Activated gamma-delta T cell (primary cell): ENCODE measurements at regions not wholly inside any gene's neighbourhood (a gene's known extent, or its start where the extent isn't known, plus 50 kb on each side); places are given as distances from the start of the nearest gene placed in this dataset.
A peak's percentile ranks its signal among the peaks of the same experiment; 100 is the strongest.
"Not testable (repeated sequence)": the region's sequence is repeated elsewhere in the genome, so short reads cannot be mapped to it uniquely, and the experiment has no call there.

ENCODE experiments used
- DNase-seq: peaks from one replicate; lab custom pipeline; 2025; lab: John Stamatoyannopoulos, UW

DNA sequence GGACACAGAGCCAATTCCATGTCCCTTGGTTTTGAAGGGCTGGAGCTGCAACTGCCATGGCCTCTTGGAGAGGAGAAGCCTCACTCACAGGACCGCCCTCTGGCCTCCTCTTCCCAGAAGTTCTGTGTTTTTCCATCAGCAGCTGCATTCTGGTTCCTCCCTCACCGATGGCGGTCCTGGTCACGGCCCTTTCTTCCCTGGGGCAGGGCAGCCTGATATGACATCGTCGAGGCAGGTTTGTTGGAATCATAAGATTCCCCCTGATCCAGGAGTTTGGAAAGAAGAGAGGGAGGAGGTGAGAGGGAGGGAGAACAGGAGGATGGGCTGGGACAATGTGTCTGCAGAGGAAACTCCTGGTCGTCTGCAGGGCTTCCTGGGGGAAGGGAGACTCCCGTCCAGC lies 82.7 kb upstream of the PDZD8 start:
- no peak for DNase-seq

DNA sequence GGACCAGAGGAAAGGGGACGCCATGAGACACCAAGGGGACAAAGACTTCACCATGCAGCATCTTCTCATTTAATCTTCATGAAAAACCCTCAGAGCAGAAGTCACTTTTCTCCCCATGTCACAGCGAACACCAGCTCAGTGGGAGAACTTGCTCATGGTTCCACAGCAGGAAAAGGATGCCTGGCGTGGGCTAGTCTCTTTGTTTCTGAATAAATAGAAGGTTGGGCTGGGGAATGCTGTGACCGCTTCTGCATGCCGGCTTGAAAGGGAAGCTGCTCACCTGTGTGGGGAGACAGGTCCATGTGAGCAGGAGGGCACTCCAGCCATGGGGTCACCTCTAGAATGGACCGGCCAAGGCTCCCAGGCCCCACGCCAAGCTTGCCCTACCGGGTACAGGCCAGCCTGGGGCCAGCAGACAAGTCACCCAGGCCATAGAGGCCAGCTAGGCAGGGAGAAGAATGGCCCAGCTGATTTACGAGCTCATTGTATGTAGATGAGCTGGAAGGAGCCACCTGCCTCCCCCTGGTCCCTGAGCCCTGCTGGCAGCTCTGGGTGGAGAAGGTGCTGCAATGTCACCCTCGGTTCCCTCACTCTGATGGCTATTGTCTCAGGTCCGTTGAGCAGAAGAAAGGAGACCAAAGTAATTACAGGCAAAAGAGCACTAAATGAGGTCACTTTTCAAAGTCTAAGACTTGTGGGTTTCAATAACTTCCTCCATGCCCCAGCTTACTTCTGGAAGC lies 82.0 kb upstream of the PDZD8 start:
- no peak for DNase-seq

DNA sequence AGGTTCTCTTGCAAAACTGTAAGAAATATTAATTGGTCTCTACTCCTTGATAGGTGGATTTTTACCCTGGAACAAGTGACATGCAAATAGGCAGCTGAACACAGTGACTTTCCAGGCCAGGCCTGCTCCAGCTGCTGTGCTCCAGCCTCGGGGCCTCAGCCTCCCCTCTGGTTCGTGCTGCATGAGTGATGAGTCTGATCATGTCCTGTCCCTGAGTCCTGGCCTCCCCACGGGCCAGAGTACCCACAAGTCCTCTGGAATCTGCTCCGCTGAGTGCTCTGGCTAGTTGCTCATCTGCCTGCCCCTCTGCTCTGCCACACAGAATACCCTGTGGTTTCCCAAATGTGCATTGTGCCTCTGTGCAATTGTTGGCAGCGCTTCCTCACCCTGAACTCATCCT lies 80.1 kb upstream of the PDZD8 start:
- DNase-seq = no peak

DNA sequence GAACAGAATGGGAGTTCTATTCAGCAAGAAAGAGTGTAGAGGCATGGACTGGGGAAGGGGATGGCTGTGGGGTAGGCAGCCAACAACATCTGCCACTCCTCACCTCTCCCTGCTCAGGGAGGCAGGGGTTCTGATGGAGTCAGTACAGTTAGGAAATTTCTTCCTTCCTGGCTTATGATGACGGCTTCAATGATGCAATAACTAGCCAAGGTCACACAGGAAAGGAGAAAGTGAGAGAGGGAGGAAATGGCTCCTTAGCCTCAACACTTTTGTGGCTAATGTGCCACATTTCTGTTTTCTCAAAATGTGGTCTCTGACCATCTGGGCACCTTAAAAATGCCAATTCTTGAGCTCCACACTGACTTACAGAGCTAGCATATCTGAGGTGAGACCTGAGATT lies 79.3 kb upstream of the PDZD8 start:
- DNase-seq = no peak

DNA sequence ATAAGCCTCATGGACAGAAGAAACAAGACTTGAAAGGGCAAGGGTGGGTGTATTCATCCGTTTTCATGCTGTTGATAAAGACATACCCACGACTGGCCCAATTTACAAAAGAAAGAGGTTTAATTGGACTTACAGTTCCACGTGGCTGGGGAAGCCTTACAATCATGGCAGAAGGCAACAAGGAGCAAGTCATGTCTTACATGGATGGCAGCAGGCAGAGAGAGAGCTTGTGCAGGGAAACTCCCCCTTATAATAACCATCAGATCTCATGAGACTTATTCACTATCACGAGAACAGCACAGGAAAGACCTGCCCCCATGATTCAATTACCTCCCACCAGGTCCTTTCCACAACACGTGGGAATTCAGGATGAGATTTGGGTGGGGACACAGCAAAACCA lies 78.2 kb upstream of the PDZD8 start:
- not testable (repeated sequence) for DNase-seq

DNA sequence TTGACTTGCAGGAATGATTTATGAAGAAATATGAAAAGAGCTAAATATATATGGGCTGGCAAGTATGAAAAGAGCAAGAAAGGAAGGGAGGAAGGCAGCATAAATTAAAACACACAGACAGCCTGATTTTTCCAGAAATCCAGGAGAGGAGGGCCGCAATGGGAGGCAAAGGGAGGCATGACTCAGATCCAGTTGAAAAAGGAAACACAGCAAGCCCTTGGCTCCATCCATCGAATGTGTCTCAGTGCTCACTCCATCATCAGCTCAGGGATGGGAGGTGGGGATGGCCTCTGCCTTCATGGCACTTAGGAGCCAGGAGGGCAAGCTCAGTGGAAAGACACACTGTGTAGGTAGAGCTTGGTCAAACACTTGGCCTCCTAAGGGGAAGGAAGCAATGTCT lies 75.7 kb upstream of the PDZD8 start:
- DNase-seq = no peak

DNA sequence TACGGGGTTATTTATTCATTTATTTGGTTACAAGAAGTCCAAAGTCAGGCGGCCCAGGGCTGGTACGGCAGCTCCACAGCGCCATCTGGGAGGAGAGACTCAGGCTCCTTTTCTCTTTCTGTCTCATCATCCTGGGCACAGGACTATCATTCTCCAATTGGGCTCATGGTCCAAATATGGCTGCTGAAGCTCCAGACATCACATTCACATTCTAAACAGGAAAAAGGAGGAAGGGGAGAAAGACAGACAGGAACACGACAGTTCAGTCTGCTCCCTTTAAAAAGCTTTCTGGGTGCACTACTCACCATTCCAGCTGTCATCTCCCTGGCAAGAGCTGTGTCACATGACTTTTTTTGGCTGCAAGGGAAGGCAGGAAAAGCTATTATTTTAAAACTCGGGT lies 74.4 kb upstream of the PDZD8 start:
- DNase-seq = no peak

DNA sequence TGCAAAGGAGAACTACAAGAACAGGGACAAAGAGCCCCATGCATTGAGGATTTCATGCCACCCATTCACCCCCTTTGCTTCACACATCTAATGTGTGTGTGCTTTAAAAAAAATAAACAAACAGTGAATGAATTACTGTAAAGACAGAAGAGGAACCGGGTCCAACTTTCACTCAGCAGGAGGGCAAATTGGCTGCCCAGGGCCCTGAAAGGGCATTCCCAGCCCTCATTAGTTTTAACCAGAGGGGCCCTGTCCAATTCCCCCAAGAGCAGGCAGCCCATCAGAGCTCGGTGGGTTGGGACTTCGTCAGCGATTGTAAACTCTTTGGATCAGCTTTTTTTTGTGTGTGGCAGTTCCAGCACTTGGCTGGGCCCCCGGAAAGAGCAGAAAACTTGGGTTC lies 73.6 kb upstream of the PDZD8 start:
- no peak for DNase-seq

DNA sequence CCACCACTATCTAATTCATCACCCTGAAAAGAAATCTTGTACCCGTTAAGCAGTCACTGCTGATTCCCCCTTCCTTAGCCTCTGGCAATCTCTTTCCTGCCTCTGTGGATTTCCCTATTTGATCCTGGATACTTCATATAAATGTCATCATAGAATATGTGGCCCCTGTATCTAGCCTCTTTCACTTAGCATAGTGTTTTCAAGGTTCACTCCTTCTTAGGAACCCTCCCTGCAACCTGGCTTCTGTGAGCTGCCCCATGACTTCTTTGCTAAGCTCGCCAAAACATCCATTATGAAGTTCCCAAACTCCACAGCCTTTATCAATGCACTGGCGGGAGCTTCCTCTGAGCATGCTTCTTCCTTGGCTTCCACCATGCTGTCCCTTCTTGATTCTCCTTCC lies 70.8 kb upstream of the PDZD8 start:
- DNase-seq = no peak

DNA sequence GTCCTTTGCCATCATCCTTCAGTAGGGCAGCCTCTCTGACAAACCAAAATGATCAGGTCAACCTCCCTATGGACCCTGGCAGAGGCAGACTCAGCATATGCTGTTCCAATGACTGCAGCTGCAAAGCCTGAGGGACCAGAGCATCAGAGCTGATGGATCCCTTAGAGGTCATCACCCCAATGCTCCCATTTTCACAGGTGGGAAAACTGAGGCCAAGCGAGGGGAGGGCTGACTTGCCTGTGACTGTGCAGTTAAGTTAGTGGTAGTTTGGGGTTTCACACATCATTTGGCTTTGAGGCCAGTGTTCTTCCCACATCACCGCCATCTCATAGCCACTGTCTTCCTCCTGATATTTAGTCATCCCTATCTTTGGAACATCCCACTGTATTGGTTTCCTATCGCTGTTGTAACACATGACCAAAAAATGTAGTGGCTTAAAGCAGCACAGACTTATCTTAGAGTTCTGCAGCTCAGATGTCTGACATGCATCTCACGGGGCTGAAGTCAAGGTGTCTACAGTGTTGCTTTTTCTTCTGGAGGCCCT lies 69.3 kb upstream of the PDZD8 start:
- DNase-seq = no peak

DNA sequence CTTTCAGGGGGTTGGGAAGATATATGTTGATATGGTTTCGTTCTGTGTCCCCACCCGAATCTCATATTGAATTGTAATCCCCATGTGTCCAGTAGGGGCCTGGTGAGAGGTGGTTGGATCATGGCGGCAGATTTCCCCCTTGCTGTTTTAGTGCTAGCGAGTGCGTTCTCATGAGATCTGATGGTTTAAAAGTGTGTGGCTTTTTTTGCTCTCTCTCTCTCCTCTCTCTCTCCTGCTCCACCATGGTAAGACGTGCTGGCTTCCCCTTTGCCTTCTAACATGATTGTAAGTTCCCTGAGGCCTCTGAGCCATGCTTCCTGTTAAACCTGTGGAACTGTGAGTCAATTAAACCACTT lies 68.4 kb upstream of the PDZD8 start:
- no peak for DNase-seq

DNA sequence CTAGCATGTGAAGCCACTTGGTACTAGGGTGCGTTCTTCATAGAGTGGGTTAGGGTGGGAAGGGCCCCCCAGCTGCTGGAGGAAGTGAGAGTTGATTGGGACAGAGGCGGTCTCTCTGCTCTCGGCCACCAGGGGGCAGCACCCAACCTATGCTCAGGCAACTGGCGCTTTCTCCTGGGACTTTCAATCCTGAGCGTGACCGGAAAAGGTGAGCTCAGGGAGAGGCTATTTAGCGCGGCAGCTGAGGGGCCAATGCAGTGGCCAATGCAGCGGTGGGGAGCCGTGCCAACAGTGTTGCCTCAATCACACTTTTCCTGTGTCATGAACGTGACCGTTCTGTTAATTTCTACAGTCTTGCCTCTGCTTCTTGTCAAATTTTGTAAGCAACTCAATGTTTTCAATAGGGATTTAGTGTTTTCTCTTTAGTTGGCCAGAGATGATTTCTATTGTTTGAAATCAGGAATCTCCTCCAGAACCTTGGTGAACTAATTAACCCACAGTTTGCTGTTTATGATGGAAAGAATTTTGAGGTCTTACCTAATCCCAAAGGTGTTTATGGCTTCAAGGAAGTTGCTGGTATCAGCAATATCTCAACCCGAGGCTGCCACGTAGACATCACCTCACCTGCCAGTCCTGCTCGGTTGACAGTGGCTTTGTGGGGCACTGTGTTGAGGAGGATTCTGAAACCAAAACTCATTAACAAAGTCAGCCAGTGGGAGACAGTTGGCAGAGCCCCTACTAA lies 67.9 kb upstream of the PDZD8 start:
- DNase-seq = peak; percentile 12

DNA sequence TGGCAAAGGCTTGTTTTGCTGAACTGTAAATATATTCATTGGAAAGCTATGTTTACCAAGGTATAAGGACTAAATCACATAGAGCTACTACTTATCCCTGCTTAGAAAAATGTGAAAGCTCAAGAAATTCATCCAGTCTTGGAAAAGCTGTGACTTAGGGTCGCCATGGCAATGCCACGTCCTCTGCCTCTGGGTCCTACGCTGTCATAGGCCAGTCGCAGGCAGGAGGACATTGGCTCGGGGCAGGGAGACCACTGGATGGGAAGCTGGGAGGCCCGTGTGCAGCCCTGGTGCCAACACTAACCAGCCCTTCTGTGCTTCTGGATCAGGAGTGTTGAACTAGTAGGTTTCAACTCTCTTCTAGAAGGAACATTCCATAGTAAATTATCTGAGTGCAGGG lies 67.3 kb upstream of the PDZD8 start:
- no peak for DNase-seq

DNA sequence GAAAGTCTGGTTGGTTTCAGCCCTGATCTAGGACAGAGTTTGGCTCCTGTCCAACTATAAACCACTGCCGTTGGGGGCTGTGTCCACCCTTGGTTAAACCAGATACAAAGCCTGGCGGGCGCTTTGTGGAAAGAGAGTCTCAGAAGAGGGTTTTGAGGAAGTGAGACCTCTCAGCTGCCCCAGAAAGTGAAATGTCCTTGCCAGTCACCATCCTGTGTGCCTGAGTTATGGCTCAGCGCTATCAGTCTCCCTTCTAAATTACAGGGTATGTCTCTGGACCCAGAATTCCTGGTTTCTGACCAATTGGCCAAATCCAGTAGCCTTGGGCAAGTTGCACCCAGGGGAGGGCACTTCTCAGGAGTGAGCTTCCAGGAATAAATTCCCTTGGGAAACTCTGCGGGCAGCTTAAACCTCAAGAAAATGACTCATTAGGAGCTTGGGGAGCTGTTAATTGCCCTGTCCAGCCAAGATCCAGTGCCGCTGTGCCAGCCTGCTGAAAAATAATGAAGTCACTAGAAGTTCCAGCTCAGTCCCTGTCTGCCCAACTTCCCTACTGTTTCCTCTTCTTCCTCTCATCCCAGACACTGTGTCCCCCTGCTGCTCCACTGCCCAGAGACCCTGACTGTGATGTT lies 66.7 kb upstream of the PDZD8 start:
- no peak for DNase-seq

DNA sequence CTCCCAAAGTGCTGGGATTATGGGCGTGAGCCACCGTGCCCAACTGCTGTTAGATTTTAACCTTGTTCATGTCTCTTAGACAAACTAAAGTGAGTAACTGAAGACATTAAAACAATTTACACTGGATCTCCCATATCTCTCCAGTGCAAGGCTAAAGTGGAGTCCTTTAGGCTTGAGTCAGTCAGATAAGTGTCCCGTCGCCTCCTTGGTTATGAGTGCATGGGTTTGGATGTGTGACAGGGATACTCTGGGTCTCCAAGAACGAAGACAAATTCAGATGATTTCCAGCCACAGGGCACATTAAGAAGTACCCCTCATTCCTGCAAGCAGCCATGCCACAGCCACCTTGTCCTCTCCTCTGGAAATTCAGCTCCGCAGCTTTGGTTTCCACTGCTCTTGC lies 66.1 kb upstream of the PDZD8 start:
- DNase-seq = no peak

DNA sequence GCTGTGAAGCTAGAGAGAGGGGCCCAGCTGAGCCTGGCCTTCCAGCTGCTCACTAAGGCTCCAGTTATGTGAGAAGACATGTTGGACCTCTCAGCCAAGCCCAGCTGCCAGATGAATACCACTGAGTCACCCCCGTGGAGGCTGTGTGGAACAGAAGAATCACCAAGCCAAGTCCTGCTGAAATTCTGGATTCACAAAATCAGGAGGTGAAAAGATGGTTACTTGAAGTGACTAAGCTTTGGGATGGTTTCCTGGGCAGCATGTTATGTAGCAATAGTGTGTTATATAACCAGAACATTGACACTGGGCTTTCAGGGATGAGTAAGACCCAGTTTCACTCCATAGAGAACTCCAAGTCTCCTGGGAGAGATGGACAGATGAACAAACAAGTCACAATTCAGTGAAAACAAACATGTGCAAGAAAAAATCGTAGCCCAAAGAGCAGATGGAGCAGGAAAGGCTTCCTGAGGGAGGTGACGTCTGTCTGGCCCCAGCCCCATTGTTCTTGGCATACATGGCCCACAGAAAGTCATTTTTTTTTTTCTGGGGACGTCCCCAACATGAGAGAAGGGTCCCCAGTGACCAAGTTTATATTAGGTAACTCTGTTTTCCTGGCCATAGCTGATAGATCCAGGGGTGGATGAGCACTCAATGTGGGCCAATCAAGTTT lies 64.1 kb upstream of the PDZD8 start:
- no peak for DNase-seq

DNA sequence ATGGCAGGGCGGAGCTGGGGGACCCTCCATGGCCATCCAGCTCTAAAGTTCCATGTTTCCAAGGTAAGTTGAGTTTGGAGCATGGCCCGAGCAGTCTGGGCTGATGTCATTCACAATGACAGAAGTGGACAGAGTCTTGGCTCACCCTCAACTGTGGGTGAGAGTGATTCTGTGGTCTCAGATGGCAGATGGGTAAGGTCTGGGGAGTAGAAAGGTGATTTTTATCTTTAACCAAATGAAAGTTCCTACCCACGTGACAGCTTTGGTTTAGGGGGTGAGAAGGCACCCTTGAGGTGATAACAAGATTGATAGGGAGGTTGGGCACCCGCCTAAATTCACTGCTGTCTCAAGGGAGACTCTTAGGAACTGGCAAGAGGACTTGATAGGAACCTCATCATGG lies 57.6 kb upstream of the PDZD8 start:
- no peak for DNase-seq

DNA sequence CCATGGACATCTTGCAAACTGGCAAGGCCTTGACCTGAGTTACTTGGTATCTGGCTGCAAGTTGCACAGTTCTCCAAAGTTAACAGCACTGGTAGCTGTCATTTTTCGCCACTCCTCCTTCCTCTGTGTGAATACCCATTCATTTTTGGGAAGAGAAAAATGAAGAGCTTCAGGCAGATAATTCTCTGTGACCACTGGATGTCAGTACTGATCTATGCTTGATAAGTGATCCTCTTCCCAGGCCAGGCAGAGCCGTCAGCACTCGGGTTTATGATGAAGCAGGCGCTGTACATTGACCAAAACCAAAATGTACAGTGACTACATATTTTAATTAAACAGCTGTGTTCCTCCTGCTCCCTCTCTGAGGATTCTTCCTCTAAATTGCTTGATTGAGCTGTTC lies 55.9 kb upstream of the PDZD8 start:
- no peak for DNase-seq

DNA sequence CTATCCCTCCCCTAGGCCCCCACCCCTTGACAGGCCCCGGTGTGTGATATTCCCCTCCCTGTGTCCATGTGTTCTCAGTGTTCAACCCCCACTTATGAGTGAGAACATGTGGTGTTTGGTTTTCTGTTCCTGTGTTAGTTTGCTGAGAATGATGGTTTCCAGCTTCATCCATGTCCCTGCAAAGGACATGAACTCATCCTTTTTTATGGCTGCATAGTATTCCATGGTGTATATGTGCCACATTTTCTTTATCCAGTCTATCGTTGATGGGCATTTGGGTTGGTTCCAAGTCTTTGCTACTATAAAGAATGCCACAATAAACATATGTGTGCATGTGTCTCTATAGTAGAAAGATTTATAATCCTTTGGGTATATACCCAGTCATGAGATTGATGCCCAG lies 55.3 kb upstream of the PDZD8 start:
- not testable (repeated sequence) for DNase-seq

DNA sequence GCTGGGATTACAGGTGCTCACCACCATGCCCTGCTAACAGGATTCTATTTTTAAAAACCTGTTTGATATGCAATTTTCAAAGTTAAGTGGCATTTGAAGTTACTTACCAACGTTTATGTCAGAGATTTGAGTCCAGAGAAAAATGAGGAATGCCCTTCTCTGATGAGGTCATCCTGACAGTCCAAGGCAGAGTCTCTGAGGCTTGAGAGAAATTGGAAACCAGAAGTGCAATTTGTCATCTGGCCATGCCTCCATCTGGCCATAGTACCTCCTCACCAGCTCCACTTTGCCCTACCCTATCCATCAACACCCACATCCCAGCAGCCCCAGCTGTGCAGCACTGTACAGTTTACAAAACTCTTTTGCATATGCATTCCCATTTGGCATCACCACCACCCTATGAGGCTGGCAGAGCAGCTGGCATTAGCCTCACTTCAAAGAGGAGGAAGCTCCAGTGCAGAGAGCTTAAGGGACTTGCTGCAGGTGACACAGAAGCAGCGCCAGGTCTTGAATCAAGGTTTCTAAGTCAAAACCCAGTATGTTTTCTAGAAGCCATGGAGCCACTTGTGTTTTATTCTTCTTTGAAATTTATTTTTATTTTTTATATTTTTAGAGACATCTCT lies 54.5 kb upstream of the PDZD8 start:
- no peak for DNase-seq

DNA sequence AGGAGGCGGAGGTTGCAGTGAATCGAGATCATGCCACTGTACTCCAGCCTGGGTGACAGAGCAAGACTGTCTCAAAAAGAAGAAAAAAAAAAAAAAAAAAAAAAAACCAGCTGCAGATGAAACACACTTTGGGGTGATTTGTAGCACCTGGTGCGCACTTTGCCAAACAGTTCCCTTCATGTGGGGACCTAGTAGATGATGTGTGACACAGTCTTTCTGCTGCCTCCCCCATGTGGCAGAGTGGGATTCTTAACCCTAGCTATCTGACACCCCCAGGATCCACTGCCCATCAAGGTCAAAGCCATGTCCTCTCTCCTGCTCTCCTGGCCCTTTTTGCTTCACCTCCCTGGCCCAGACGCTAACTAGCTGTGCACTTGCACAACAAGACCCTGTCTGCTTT lies 52.1 kb upstream of the PDZD8 start:
- DNase-seq = no peak

DNA sequence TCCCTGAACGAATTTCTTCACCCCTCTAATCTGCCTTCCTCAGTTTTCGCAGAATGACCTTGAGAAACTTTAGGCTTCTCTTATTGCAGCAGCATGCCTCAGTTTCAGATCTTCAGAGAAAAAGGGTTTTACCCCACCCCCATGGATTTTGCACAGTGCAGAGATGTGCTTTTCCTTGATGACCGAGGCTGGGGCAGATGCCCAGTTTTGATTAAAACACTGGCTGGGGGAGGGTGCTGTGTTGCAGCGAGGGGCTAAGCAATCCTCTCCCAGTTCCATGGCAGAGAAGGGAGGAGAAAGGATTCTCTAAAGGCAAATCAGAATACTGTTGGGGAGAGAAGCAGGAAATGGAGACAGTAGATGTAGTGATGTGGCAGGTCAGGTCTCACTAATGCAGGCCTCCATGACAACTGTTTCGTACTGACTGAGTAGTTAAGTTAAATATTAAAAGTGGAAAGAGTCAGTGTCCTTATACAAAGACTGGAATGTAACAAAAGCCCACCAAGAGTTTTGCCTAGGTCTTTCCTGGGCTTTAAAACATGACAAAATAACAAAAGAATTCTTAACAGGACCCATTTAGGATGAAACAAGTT lies 50.8 kb upstream of the PDZD8 start:
- DNase-seq = no peak
